ENCODE measurements at regions not wholly inside any gene's neighbourhood (a gene's known extent, or its start where the extent isn't known, plus 50 kb on each side); places are given as distances from the start of the nearest gene placed in this dataset.

- TF ChIP-seq MAX (IDR thresholded peaks at IDR 0.05) (no peak), ZBTB33 (IDR thresholded peaks at IDR 0.05) (no peak), YY1 (IDR thresholded peaks at IDR 0.05) (no peak), GABPA (IDR thresholded peaks at IDR 0.05 in 1 of 2, conservative IDR thresholded peaks at IDR 0.05 in 1 of 2) (no peak)
Measured at GRCh38 chr7:49022448-49022847, 98.1 kb downstream of the CDC14C start (continued).

- no peaks in the 10 kb centered on the region for H3K36me3 ChIP-seq (ENCODE audit: control insufficient read depth in 4 of 4, insufficient read depth in 3 of 4, low read depth in 1 of 4, low read length in 3 of 4)
- TF ChIP-seq HNF4A (conservative IDR thresholded peaks at IDR 0.05) (no peak), REST (IDR thresholded peaks at IDR 0.05) (no peak), SP1 (IDR thresholded peaks at IDR 0.05) (no peak), CTCF (IDR thresholded peaks at IDR 0.05; ENCODE audit: low read depth, low read length, missing input control) (no peak), ZBTB33 (IDR thresholded peaks at IDR 0.05) (no peak), TAF1 (conservative IDR thresholded peaks at IDR 0.05) (no peak), GABPA (IDR thresholded peaks at IDR 0.05 in 1 of 2, conservative IDR thresholded peaks at IDR 0.05 in 1 of 2) (no peak), NR2F2 (IDR thresholded peaks at IDR 0.05) (no peak), EGR1 (IDR thresholded peaks at IDR 0.05; ENCODE audit: low read depth in 2 of 2) (no peak), HNF4G (IDR thresholded peaks at IDR 0.05) (no peak)
- WGBS: 69% methylated on average over 9 of the region's 9 CpGs
- DNase-seq (ENCODE audit: low spot score): no peak
- H3K4me3 ChIP-seq (ENCODE audit: low read depth in 1 of 3, low read length in 3 of 3): no peak overlapping the region
- H3K4me1 ChIP-seq (ENCODE audit: control insufficient read depth in 4 of 4, insufficient read depth in 4 of 4, low read length in 3 of 4): no peaks in the 10 kb centered on the region
- no peaks in the 10 kb centered on the region for H3K9me3 ChIP-seq (ENCODE audit: control insufficient read depth in 4 of 4, low read length in 3 of 4)
- no peaks in the 10 kb centered on the region for H3K27me3 ChIP-seq (ENCODE audit: control insufficient read depth in 4 of 4, insufficient read depth in 4 of 4, low read length in 3 of 4)
- no peak overlapping the region for H3K27ac ChIP-seq (ENCODE audit: low read depth in 1 of 2, low read length in 2 of 2)
- no peak overlapping the region for H3K9ac ChIP-seq (ENCODE audit: low read depth in 1 of 2, low read length in 2 of 2)
Measured at GRCh38 chr7:49023345-49024328, 99.3 kb downstream of the CDC14C start.

Measured in liver (tissue), 8 donors.